ENCODE measurements at regions not wholly inside any gene's neighbourhood (a gene's known extent, or its start where the extent isn't known, plus 50 kb on each side); places are given as distances from the start of the nearest gene placed in this dataset.

DNA sequence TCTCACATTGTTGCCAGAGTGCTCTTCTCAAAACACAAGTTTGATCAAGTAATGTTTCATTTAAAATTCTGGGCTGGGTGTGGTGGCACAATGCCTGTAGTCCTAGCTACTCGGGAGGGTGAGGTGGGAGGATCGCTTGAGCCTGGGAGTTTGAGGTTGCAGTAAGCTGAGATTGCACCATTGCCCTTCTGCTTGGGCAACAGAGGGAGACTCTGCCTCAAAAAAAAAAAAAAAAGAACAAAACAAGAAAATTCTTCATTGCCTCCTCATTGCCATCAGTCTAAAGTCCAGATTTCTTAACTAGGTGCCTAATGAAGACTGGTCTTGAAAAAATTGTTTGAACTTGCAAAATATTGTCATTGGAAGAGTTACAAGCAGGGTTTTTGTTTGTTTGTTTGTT lies 120.1 kb downstream of the MFAP3L start:
- TF ChIP-seq, protein P1, sequence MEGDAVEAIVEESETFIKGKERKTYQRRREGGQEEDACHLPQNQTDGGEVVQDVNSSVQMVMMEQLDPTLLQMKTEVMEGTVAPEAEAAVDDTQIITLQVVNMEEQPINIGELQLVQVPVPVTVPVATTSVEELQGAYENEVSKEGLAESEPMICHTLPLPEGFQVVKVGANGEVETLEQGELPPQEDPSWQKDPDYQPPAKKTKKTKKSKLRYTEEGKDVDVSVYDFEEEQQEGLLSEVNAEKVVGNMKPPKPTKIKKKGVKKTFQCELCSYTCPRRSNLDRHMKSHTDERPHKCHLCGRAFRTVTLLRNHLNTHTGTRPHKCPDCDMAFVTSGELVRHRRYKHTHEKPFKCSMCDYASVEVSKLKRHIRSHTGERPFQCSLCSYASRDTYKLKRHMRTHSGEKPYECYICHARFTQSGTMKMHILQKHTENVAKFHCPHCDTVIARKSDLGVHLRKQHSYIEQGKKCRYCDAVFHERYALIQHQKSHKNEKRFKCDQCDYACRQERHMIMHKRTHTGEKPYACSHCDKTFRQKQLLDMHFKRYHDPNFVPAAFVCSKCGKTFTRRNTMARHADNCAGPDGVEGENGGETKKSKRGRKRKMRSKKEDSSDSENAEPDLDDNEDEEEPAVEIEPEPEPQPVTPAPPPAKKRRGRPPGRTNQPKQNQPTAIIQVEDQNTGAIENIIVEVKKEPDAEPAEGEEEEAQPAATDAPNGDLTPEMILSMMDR (IDR thresholded peaks at IDR 0.05; ENCODE audit: low read length): no peak
- TF ChIP-seq EZH2 (optimal IDR thresholded peaks at IDR 0.05; ENCODE audit: low read depth, low read length) (no peak), EZH2phosphoT487 (IDR thresholded peaks at IDR 0.05; ENCODE audit: low read length) (no peak)

All from MM.1S (cell line).